NB4 (cell line): ENCODE measurements at regions not wholly inside any gene's neighbourhood (a gene's known extent, or its start where the extent isn't known, plus 50 kb on each side); places are given as distances from the start of the nearest gene placed in this dataset.

Experiments used
- MYC ChIP-seq: IDR thresholded peaks from 2 replicates; pipeline ENCODE4 v1.6.1; 2011; ENCODE audit warnings: low read depth, low read length
- POLR2A ChIP-seq: IDR thresholded peaks from 2 replicates; pipeline ENCODE4 v1.6.1; 2011; ENCODE audit warnings: mild to moderate bottlenecking; ENCODE audit not compliant: insufficient read length; ENCODE audit errors: extremely low read depth
- TF ChIP-seq, protein P1 (sequence below): IDR thresholded peaks from one replicate; pipeline ENCODE4 v1.5.1; 2012; ENCODE audit warnings: low read depth, low read length
- TF ChIP-seq, protein P2 (sequence below): IDR thresholded peaks from 2 replicates; pipeline ENCODE4 v1.6.1; 2011; ENCODE audit warnings: low read depth, low read length

DNA sequence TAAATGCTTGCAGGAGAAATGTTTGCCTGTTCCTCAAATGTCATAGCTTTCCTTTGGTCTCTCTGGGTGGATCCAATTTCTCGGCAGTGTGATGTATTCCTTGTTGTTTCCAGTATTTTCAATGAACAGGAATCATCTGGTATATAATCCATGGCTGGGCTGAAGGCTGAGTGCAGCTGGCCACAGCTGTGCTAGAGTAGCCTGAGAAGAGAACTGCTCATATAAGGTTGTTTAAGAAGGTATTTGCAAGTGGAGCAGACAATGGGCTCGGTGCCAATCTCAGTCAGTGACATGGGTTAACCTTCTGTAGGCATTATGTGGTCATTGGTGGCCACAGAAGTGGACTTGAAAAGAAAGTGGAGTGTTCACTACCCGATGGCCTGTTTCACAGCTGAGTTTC is 390.3 kb downstream of the SPRY1 start:
- TF ChIP-seq POLR2A = no peak
- TF ChIP-seq, protein P1, sequence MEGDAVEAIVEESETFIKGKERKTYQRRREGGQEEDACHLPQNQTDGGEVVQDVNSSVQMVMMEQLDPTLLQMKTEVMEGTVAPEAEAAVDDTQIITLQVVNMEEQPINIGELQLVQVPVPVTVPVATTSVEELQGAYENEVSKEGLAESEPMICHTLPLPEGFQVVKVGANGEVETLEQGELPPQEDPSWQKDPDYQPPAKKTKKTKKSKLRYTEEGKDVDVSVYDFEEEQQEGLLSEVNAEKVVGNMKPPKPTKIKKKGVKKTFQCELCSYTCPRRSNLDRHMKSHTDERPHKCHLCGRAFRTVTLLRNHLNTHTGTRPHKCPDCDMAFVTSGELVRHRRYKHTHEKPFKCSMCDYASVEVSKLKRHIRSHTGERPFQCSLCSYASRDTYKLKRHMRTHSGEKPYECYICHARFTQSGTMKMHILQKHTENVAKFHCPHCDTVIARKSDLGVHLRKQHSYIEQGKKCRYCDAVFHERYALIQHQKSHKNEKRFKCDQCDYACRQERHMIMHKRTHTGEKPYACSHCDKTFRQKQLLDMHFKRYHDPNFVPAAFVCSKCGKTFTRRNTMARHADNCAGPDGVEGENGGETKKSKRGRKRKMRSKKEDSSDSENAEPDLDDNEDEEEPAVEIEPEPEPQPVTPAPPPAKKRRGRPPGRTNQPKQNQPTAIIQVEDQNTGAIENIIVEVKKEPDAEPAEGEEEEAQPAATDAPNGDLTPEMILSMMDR = no peak
- TF ChIP-seq, protein P2, sequence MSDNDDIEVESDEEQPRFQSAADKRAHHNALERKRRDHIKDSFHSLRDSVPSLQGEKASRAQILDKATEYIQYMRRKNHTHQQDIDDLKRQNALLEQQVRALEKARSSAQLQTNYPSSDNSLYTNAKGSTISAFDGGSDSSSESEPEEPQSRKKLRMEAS = no peak
- no peak for TF ChIP-seq MYC
